HG03066 (cell line): ENCODE measurements at regions not wholly inside any gene's neighbourhood (a gene's known extent, or its start where the extent isn't known, plus 50 kb on each side); places are given as distances from the start of the nearest gene placed in this dataset.
"Not testable (repeated sequence)": the region's sequence is repeated elsewhere in the genome, so short reads cannot be mapped to it uniquely, and the experiment has no call there.

Experiments used
- ATAC-seq: cut with Tn5 transposase; IDR thresholded peaks from one replicate; pipeline ENCODE4 v1.9.1; 2021; ENCODE audit warnings: low read depth; ENCODE audit not compliant: unreplicated experiment

DNA sequence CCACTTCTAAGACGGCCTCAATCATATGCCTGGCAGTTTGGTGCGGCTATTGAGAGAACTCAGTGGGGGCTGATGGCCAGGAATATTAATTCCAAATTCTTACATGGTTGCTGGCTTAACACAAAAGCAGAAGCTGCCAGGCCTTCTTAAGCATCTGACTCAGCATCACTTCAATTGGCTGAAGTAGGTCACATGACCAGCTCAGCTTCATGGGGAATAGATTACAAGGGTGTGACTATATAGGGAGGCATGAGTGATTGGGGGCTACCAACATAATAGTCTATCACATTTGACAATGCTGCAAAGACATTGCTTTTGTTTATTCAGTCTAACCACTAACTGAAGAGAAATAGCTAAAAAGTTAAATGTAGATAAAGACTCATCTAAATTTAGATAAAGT lies 101.6 kb upstream of the ANKRD28 start:
- no peak for ATAC-seq

DNA sequence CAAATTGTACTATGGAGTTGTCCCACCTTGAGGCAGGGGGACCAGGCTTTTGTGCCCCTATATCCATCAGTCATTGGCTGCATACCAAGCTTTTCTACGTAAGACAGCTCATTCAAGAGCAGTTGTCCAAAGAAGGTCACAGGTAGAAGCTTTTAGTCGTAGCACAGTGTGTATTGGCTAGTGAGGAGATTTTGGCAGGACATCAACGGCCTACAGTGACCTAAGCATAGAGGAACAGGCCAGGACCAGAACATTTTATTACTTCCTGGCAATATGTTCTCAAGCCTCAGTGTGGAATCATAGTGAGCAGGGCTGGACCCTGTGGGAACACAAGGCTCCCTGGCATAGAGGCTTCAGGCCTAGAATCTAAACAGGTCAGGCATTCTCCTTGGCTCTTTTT lies 105.4 kb upstream of the ANKRD28 start:
- no peak for ATAC-seq

DNA sequence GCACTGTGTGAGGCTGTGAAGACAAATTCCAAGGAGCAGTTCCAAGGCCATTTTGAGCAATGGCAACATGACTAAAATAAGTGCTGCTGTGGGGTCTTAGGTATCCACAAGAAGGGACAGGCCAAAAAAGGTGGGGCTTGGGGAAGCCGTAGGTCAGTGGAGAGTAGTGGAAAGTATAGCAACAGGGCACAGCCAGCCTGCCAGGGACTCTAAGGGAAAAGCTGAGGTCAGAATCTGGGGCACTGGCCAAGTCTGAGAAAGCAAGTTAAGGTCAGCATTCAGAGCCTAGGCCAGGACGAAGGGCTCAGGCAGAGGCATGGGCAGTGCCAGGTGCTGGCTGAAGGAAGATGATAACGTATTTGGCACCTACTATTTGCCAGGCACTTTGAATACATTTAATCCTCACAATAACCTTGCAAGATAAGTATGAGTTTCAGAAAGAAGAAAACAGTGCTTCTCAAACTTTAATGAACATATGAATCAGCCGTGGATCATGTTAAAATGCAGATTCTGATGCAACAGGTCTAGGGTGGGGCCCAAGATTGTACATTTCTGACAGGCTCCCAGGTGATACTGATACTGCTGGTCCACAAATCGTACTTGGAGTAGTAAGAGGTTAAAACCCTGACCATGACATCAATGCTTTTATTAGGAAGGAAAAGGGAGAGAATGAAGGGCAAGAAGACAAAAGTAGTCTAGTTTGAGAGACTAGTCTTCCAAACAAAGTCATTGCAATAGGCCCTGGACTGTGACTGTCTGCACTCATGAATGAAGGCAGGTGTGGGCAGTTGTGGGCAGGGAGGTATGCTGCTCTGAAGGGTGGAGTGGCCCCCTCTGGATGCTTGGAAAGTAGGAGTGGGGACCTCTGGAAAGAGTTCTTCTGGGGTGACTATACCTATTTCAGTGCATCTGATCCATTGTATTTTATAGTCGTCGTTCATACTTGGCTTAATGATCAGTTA lies 106.3 kb upstream of the ANKRD28 start:
- ATAC-seq = no peak

DNA sequence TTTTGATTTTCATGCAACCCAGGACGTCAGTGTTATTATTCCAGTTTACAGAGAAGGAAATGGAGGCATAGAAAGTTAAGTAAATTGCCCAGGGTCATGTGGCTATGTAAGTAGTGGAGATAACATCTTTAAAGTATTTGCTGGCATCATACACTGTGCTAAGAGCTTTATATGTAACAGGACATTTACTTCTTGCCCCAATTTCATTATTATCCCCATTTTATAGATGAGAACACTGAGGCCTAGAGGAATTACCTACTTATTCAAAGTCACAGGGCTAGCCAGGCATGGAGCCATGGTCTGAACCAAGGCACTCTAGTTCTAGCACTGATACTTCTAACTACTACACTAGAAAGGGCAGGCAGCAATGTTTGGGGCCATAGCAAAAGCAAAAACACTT lies 107.3 kb upstream of the ANKRD28 start:
- ATAC-seq = no peak

DNA sequence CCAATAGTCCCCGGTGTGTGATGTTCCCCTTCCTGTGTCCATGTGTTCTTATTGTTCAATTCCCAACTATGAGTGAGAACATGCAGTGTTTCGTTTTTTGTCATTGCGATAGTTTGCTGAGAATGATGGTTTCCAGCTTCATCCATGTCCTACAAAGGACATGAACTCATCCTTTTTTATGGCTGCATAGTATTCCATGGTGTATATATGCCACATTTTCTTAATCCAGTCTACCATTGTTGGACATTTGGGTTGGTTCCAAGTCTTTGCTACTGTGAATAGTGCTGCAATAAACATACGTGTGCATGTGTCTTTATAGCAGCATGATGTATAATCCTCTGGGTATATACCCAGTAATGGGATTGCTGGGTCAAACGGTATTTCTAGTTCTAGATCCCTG lies 109.6 kb upstream of the ANKRD28 start:
- ATAC-seq = not testable (repeated sequence)

DNA sequence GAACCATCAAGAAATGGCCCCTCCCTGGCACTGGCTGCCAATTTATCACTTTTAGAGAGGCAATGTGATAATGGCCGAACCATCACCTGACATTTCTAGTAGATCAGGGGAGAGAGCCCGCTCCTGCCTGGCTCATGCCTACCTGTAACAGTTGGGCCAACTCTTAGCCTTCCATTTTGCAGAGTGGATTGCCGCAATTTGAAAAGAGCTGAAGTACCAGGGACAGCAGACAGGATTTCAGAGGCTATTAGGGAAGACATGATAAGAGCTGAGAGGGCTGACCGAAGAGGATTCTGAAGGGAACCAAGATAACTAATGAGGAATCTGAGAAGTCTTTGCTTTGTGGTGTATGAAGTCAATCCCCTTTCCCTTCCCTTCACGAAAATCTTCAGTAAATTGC lies 121.2 kb upstream of the ANKRD28 start:
- ATAC-seq = no peak

DNA sequence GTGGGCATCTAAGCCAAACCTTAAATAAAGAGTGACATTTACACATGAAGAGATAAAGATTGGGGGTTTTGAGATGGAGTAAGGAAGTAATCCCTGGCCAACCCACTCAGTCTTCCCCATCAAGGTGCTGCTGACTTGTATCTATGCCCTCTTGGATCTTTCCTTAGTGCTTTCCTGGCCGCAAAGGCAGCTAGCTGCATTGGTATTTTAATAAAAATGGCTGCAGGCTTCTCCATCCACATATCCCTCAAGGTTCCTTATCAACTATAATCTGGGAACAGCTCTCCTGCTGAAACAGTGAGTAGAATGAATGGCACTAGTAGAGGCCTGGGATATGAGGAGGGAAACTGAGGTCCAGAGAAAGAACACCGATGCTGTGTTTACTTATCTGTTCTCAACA lies 122.2 kb upstream of the ANKRD28 start:
- ATAC-seq = no peak

DNA sequence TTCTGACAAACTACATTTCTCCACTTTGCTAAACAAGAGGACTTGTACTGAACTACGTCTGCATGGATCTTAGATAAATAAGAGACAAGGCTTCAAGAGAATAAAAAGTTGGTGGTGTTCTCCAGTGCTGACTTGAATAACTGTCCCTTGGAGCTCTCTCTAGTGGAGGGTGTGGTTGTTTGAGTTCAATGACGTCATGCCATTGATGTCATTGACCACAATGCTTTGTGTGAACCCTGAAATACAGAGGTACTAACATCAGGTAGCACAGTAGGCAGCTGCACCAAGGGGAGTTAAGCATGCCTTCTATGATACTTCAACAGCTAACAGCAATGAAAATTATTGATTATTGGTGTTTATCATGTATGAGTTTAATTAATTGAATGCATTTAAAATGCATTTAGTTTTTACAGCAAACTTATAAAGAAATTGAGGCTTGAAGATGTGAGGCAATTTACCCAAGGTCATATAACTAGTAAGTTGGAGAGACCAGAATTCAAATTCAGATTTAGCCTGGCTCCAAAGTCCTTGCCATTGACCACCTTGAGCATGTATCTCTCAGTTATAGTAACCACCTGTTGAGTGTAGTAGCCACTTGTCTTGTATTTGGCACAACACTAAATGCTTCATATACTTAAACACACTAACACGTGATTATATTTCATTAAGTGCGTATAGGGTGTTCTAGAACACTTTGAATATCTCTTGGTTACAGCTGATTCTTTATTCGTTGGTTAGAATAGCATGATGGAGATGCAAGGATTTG lies 126.0 kb upstream of the ANKRD28 start:
- ATAC-seq = no peak

DNA sequence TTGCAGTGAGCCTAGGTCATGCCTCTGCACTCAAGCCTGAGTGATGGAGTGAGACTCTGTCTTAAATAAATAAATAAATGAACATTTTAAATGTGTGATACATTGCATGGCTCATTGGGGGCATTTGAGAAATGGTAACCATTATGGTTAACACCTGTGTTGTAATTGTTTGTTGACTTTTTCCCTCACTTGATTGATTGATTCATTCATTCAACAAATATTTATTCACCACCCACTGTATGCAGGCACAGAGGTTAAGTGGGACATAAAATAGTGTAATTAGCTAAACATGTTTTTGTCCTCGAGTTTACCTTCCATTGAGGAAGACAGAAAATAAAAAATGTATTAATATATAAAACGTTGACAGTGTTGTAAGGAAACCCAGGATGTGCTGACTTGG lies 127.1 kb upstream of the ANKRD28 start:
- no peak for ATAC-seq

DNA sequence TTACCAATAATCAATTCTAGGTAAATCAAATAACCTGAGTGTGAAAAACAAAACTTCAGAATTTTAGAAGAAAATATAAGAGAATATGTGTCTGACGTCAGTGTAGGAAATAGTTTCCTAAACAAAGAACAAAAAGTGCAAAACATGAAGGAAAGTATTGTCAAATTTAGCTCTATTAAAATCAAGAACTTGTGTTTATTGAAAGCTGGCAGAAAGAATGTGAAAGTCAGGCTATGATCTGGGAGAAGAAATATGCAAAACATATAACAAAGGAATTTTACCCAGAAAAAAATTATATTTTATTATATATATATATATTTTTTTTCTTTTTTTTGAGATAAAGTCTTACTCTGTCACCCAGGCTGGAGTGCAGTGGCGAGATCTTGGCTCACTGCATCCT lies 129.1 kb upstream of the ANKRD28 start:
- ATAC-seq = no peak

DNA sequence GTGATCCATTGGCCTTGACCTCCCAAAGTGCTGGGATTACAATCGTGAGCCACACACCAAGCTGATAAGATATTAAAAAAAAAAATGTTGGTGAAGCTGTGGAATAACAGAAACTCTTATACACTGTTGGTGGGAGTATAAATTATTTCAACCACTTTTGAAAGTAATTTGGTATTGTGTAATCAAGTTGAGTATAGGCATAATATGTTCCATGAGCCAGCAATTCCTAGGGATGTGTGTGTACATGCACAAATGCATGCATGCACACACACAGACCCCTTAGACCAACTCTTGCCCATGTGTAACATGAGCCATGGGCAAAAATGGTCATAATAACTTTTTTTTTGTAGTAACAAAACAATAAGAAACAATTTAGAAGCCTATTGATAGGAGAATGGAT lies 130.2 kb upstream of the ANKRD28 start:
- no peak for ATAC-seq

DNA sequence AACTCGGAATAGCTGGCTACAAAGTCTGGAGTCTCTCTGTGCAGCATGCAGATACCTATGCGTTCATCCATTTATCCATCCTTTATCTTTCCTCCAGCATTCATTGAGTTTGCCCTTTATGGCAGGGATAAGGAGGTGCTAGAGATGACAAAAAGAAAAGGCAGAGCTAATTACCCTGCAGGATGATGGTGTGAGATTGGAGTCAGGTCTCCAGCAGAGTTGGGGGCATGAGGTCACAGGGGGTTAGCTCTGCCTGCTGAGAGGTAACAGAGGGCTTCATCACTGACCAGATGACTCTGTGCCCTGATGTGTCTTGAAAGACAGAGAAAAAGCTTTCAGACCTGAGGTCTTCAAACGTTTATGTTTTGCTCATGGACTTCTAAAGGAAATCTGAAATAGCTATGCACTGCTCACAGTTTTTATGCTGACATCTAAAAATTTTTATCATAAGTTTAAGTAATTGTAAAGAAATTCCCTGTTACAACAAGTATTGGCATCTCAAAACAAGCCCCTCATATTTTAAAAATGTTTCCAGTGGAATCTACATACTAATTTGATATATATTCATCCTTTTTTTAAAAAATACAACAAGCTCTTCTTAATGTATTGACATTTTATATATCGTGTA lies 132.3 kb upstream of the ANKRD28 start:
- ATAC-seq = no peak

DNA sequence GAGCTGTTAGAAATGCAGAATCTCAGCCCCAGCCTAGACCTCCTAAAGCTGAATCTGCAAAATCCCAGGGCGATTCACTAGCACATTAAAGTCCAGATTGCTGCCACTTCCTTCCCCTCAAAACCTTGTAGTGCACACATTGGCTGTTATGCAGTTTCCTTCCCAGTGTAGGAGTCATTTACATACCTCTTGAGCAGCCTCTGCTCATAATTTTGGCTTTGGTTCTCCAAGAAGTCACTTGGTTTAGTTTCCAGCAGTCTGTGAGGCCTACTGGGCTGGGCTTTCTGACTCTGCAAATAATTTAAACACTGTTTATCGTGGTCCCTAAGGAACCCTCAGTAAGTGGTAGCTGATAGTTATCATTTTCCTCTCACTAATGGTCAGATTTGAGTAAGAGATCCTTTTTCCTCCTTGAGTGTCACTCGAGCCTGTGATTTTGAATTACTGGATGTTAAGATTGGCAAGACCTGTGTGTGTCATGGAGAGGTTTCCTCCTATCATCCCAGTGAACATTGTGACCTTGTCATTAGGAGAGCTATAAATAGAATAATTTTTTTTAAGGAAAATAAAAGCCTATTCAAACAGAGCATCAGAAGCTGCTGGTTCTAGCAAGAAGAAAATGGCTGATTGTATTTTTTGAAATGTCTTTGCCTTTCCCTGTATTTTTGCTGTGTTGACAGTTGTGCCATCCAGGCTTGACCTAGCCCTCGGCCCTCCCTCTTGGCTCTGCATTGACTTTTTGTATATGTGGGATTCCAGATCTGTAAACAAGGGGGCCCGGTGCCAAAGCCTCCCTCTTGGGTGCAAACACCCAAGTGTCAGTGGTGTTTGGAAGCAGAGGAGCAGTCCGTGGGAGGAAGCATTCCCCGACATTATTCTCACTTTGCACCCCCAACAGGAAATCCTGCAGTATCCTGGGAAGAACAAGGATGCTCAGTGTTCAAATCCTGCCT lies 134.8 kb upstream of the ANKRD28 start:
- ATAC-seq = no peak

DNA sequence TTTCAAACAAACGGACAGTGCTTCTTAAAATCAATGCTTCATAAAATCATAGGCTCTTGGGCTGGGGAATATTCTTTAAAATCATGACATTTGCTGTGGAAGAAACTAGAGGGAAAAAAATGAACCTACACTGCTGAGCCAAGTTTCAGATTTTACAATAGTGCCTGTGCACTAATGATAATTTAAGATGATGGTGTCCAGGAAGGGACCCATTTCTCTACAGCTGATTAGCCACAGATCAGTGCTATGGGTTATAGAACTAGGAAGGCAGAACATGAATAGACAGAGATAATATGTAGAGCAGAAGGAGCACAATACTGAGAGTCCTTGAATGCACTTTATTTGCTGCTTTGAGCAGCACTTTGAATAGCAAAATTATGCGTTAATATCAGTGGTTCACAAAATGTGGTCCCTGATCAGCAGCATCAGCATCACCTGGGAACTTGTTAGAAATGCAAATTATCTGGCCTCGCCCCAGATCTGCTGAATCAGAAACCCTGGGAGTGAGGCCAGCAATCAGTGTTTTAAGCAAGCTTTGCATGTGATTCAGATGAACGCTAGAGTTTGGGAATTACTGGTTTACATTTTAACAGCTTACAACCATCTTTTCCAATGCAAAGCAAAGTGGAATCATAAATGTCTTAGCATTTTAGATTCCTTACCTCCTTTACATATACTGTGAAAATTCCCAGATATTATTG lies 135.8 kb upstream of the ANKRD28 start:
- no peak for ATAC-seq

DNA sequence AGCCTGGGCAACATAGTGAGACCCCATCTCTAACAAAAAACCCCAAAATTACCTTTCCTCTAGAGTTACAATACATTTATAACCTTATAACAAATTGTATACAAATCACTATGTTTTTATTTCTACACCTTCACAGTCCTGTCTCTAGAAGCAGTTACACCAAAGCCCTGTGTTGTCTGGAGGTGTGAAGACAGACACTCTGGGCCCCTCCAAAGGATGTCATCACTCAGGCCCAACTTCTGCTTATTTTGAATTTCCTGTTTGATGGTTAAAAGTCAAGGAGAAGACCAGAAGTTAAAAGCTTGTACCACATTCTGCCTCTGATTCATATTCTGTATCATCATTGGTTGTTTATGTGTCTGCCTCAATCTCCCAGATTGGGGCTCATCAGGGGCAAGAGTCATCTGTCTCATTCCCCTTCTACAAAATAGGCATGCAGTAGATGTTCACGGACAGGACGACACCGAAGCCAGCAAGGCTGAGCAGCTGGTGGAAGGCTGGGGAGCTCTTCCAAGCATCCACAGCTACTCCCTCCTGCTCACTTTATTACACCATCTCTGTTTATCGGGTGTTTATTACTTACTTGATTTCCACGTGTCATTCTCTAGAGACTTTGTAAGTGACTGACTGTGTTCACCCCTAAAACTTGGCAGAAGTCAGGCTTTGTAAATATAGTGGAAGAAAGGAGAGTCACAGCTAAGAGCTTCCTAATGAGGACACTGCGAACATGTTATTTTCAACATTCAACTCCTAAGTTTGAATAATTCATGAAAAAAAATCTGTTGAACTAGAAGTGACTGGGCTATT lies 136.8 kb upstream of the ANKRD28 start:
- no peak for ATAC-seq

DNA sequence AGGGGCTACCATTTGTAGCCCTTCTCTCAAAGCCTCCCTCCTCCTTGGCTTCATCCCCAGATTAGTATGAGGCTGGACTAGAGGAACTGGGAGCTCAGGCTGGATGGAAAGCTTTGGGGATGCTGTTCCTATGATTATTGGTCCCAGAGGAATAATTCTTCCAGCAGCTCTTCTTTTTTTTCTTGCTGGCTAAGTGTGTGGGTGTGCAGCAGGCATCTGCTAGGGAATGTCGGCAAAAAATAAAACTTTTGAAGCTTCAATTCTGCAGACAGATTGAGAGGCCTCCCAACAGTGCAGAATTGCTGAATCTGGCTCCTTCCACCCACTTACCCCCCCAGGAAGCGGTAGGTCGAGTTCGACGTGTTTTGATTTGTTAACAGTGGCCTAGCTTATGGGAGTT lies 138.5 kb upstream of the ANKRD28 start:
- no peak for ATAC-seq

DNA sequence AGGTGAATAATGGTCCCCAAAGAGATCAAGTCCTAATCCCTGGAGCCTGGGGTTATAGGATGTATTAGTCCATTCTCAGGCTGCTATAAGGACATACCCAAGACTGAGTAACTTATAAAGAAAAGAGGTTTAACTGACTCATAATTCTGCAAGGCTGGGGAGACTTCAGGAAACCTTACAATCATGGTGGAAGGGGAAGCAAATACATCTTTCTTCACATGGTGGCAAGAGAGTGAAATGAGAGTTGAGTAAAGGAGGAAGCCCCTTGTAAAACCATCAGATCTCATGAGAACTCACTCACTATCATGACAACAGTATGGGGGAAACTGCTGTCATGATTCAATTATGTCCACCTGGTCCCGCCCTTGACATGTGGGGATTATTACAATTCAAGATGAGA lies 142.9 kb upstream of the ANKRD28 start:
- ATAC-seq = no peak

DNA sequence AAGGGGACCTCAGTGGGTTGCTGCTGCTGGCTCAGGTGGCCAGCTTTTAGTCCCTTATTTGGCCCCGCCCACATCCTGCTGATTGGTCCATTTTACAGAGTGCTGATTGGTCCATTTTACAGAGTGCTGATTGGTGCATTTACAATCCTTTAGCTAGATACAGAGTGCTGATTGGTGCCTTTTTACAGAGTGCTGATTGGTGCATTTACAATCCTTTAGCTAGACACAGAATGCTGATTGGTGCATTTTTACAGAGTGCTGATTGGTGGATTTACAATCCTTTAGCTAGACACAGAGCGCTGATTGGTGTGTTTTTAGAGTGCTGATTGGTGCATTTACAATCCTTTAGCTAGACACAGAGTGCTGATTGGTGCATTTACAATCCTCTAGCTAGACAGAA lies 143.7 kb upstream of the ANKRD28 start:
- ATAC-seq = not testable (repeated sequence)

DNA sequence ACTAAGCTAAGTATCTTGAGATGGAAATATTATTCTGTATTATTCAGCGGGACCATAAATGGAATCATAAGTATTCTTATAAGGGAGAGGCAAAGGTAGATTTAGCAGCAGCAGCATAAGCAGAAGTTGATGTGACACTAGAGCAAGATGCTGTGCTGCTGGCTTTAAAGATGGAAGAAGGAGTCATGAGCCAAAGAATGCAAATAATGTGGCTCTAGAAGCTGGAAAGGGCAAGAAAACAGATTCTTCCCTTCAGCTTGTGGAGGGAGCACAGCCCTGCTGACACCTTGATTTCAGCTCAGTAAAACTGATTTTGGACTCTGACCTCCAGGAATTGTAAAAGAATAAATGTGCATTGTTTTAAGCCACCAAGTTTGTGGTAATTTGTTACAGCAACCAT lies 144.2 kb upstream of the ANKRD28 start:
- ATAC-seq = no peak
